Fibroblast of the conjunctiva (primary cell): ENCODE measurements at regions not wholly inside any gene's neighbourhood (a gene's known extent, or its start where the extent isn't known, plus 50 kb on each side); places are given as distances from the start of the nearest gene placed in this dataset.
A peak's percentile ranks its signal among the peaks of the same experiment; 100 is the strongest.
"Not testable (repeated sequence)": the region's sequence is repeated elsewhere in the genome, so short reads cannot be mapped to it uniquely, and the experiment has no call there.

Experiments
- DNase-seq: peaks from one replicate; pipeline ENCODE4 v3.0.0-alpha.2; 2010; ENCODE audit warnings: low read depth

- DNase-seq, result no peak
Observed at GRCh38 chr3:80734920-80735319, 967.1 kb upstream of the ROBO1 start.

- DNase-seq, result no peak
Observed at GRCh38 chr3:80734483-80734882, 966.7 kb upstream of the ROBO1 start.

GRCh38 chr3:80733522-80734176 is 965.9 kb upstream of the ROBO1 start:
- peak; percentile 21 for DNase-seq

- not testable (repeated sequence) for DNase-seq
Observed at GRCh38 chr3:80727561-80727960, 959.8 kb upstream of the ROBO1 start.

GRCh38 chr3:80709597-80710322 is 942.0 kb upstream of the ROBO1 start:
- DNase-seq, result not testable (repeated sequence)

- DNase-seq, result no peak
Observed at GRCh38 chr3:80705290-80705689, 937.5 kb upstream of the ROBO1 start.

GRCh38 chr3:80701349-80701748 is 933.6 kb upstream of the ROBO1 start:
- no peak for DNase-seq

GRCh38 chr3:80697291-80697690 is 929.5 kb upstream of the ROBO1 start:
- no peak for DNase-seq

GRCh38 chr3:80696280-80696679 is 928.5 kb upstream of the ROBO1 start:
- DNase-seq, result no peak

- peak; percentile 35 for DNase-seq
Observed at GRCh38 chr3:80688814-80689213, 921.0 kb upstream of the ROBO1 start.

- no peak for DNase-seq
Observed at GRCh38 chr3:80682951-80683350, 915.2 kb upstream of the ROBO1 start.

GRCh38 chr3:80682235-80682634 is 914.4 kb upstream of the ROBO1 start:
- DNase-seq, result no peak

- DNase-seq, result no peak
Observed at GRCh38 chr3:80677796-80678195, 910.0 kb upstream of the ROBO1 start.

- DNase-seq, result peak; percentile 1
Observed at GRCh38 chr3:80676866-80677265, 909.1 kb upstream of the ROBO1 start.

GRCh38 chr3:80676261-80676660 is 908.5 kb upstream of the ROBO1 start:
- DNase-seq, result no peak

GRCh38 chr3:80675790-80676189 is 908.0 kb upstream of the ROBO1 start:
- no peak for DNase-seq

- no peak for DNase-seq
Observed at GRCh38 chr3:80668600-80669294, 900.9 kb upstream of the ROBO1 start.

GRCh38 chr3:80668100-80668499 is 900.3 kb upstream of the ROBO1 start:
- DNase-seq, result no peak

GRCh38 chr3:80663426-80663825 is 895.6 kb upstream of the ROBO1 start:
- DNase-seq, result no peak

GRCh38 chr3:80655216-80655615 is 887.4 kb upstream of the ROBO1 start:
- DNase-seq, result no peak

- no peak for DNase-seq
Observed at GRCh38 chr3:80649170-80649569, 881.4 kb upstream of the ROBO1 start.

- no peak for DNase-seq
Observed at GRCh38 chr3:80643421-80643820, 875.6 kb upstream of the ROBO1 start.
